HT1080 (cell line): ENCODE measurements at regions not wholly inside any gene's neighbourhood (a gene's known extent, or its start where the extent isn't known, plus 50 kb on each side); places are given as distances from the start of the nearest gene placed in this dataset.

ENCODE experiments used
- DNase-seq: peaks from one replicate; pipeline ENCODE4 v3.0.0-alpha.2; 2015; ENCODE audit warnings: low read depth

GRCh38 chr11:81459766-81460306 lies 1273.8 kb downstream of the FAM181B start:
- DNase-seq, result no peak

- peak; percentile 59 for DNase-seq
Observed at GRCh38 chr11:81449588-81450156, 1284.0 kb downstream of the FAM181B start.

GRCh38 chr11:81444297-81444696 lies 1289.4 kb downstream of the FAM181B start:
- DNase-seq, result no peak

- DNase-seq, result no peak
Observed at GRCh38 chr11:81432333-81432732, 1301.3 kb downstream of the FAM181B start.

GRCh38 chr11:81424822-81425221 lies 1308.8 kb downstream of the FAM181B start:
- DNase-seq, result no peak

- no peak for DNase-seq
Observed at GRCh38 chr11:81422402-81422801, 1311.3 kb downstream of the FAM181B start.

- no peak for DNase-seq
Observed at GRCh38 chr11:81421251-81421860, 1312.3 kb downstream of the FAM181B start.

GRCh38 chr11:81420668-81421250 lies 1312.9 kb downstream of the FAM181B start:
- no peak for DNase-seq

- no peak for DNase-seq
Observed at GRCh38 chr11:81397316-81397715, 1336.3 kb downstream of the FAM181B start.

- no peak for DNase-seq
Observed at GRCh38 chr11:81394311-81394710, 1339.4 kb downstream of the FAM181B start.

- DNase-seq, result no peak
Observed at GRCh38 chr11:81388326-81388725, 1345.3 kb downstream of the FAM181B start.

- no peak for DNase-seq
Observed at GRCh38 chr11:81380395-81380794, 1353.3 kb downstream of the FAM181B start.

- no peak for DNase-seq
Observed at GRCh38 chr11:81377418-81377817, 1356.2 kb downstream of the FAM181B start.

GRCh38 chr11:81373986-81374385 lies 1359.7 kb downstream of the FAM181B start:
- DNase-seq, result no peak

- DNase-seq, result no peak
Observed at GRCh38 chr11:81368192-81368591, 1365.5 kb downstream of the FAM181B start.

- DNase-seq, result no peak
Observed at GRCh38 chr11:81365496-81365895, 1368.2 kb downstream of the FAM181B start.

- DNase-seq, result peak; percentile 70
Observed at GRCh38 chr11:81359476-81359875, 1374.2 kb downstream of the FAM181B start.

GRCh38 chr11:81345609-81346008 lies 1388.1 kb downstream of the FAM181B start:
- DNase-seq, result no peak

- DNase-seq, result no peak
Observed at GRCh38 chr11:81342966-81343365, 1390.7 kb downstream of the FAM181B start.

- DNase-seq, result no peak
Observed at GRCh38 chr11:81340225-81340624, 1393.4 kb downstream of the FAM181B start.

GRCh38 chr11:81339521-81339920 lies 1394.1 kb downstream of the FAM181B start:
- DNase-seq, result no peak

GRCh38 chr11:81337756-81338155 lies 1395.9 kb downstream of the FAM181B start:
- no peak for DNase-seq

- DNase-seq, result no peak
Observed at GRCh38 chr11:81332276-81332675, 1401.4 kb downstream of the FAM181B start.
